Left renal cortex interstitium (tissue), 4 donors: ENCODE measurements at regions not wholly inside any gene's neighbourhood (a gene's known extent, or its start where the extent isn't known, plus 50 kb on each side); places are given as distances from the start of the nearest gene placed in this dataset.
"Not testable (repeated sequence)": the region's sequence is repeated elsewhere in the genome, so short reads cannot be mapped to it uniquely, and the experiment has no call there.

ENCODE experiments used
- DNase-seq, 4 donors: peaks; one replicate each; pipeline ENCODE4 v3.0.0-alpha.2; 2013; ENCODE audit warnings: low read depth in 4 of 4, low spot score in 2 of 4, missing footprints in 1 of 4

- no peak for DNase-seq
These were observed 114.2 kb upstream of the BEND6 start for GRCh38 chr6:56840467-56841380.

- no peak for DNase-seq
These were observed 115.2 kb upstream of the BEND6 start for GRCh38 chr6:56839533-56840183.

DNA sequence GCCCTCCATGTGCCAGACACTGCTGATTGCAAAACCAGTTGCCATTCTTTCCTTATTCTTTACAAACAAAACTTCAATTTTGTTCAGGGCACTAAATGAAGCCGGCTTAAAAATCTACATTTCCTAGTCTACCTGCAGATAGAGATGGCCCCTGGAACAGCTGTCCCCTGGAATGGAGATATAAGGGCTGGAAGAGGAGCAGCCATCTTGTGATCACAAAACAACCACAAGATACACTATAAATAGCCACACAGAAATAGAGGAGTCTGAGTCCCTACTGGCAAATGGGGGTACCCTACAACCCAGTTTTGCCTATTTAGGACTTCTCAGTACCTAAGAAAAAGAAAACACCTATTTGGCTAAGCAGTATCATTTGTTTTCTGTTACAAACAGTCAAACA lies 115.9 kb upstream of the BEND6 start:
- no peak for DNase-seq

DNA sequence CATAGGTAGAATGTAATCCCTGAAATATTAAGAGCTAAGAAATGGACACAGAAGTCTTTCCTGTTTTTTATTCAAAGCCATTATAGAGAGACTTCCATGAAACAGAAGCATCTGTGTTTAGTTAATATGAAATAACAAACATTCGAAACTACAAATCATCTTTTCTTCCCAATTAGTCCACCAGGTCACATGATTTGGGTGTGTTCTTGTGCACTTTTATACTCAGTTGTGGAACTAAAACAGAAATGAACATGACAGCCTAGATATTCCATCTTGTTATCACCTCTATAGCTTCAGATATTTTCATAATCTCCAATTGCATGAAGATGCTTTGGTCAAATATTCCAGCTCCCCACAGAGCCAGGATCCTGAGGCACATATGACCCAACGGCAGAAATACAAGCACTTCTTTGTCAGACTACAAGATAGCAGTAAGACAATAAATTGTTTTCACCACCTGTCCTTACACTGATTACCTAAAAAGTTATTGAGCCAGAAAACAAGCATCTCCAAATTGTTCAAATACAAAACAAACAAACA lies 116.8 kb upstream of the BEND6 start:
- no peak for DNase-seq

DNA sequence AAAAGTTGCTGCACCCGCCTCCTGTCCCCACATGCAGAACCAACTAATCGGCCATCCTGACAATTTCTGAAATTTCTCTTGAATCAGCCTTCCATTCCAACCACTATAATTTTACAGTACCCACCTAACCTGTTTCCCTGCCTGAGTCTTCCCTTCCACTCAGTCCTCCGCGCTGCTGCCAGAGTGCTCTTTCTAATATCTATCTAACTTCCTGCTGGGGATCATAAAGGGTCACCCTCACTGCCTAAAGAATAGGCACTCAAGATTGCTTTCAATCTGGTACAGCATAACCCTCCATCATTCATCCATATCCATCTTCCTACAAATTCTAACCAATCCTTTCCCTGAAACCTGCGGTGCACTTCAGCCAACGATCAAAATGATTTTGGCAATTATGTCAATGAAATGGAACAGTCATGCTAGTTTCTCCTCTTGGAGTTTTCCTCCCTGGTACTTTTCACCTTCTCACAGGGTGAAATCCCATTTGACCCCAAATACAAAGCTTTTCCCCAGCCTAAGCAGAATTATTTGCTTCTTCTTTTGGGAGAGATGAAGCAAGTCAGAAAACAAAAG lies 117.5 kb upstream of the BEND6 start:
- no peak for DNase-seq

DNA sequence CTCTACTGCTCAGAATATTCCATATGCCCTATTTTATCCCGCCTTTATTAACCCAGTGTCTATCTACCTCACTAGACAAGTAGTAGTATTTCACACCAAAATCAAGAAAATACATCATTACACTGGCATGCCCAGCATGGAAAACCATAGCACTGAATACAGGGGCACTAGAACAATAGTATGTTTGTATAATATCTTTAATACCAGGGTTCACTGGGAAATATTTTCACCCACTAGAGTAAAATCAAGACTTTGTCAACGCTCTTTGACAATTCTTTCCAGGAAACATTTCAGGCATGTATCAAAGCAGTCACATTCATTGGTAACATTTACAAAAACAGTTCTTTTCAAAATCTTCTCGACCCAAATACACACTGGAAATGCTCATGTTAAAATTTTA lies 119.3 kb upstream of the BEND6 start:
- DNase-seq: no peak

- DNase-seq: no peak
These were observed 121.0 kb upstream of the BEND6 start for GRCh38 chr6:56833873-56834272.

GRCh38 chr6:56833127-56833791 lies 121.6 kb upstream of the BEND6 start:
- no peak for DNase-seq

DNA sequence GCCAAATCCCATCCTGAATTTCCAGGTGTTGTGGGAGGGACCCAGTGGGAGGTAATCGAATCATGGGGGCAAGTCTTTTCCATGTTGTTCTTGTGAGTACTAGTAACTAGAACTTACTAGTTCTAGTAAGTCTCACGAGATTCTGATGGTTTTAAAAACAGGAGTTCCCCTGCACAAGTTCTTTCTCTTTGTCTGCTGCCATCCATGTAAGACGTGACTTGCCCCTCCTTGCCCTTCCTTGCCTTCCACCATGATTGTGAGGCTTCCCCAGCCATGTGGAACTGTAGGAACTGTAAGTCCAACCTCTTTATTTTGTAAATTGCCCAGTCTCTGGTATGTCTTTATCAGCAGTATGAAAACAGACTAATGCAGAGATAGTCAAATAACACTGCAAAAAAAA lies 122.7 kb upstream of the BEND6 start:
- no peak for DNase-seq

- no peak for DNase-seq
These were observed 123.6 kb upstream of the BEND6 start for GRCh38 chr6:56831334-56831733.

DNA sequence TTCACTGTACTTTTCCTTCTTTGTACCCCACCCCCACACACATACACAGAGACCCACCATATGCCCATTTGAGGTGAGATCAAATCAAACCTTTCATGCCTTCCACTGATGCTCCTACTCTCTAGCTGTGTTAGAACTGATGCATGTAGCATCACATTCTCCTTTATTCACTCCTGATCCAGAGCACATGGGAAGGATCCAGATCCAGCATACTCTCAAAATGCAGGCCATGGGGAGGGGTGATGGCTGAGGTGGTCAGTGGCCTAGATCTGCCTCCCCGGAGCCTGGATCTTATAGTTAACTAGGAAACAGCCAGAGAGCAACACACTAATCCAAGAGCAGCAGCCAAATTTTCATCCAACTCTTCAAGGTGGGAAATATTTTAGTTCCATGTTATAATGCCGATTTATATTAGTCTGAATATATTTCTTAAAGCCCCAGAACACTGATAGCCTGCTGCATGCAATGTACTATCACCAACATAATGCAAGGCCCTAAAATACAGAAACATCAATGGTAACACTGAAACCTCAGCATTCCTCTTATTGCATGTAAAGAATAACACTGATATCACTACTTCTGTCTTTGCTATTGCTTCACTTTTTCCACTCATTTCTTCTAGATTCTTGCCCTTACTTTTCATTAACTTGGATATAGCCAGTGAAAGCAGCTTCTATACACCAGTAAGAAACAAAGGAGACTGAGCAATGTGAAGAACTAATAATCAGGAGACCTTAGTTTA lies 126.8 kb upstream of the BEND6 start:
- no peak for DNase-seq

GRCh38 chr6:56824431-56824830 lies 130.5 kb upstream of the BEND6 start:
- DNase-seq: not testable (repeated sequence)

GRCh38 chr6:56821005-56821432 lies 133.9 kb upstream of the BEND6 start:
- no peak for DNase-seq

GRCh38 chr6:56820060-56820459 lies 134.8 kb upstream of the BEND6 start:
- DNase-seq: no peak

DNA sequence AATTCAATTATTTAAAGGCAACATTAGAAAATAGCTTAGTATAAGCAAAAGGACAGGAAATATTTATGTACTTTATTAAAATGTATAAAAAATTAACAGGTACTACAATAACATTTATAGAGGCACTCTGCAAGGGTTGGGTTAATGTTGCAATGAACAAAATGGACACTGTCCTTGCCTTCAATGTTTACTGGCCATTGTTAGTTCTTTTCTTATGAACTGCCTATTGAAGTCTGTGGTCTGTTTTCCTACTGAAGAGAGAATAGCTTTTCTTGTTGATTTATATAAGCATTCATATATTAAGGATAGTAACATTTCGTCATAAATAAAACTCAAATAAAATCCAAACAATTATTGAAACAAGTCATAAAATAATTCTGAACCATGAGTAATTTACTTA lies 135.3 kb upstream of the BEND6 start:
- no peak for DNase-seq

GRCh38 chr6:56816370-56816769 lies 138.5 kb upstream of the BEND6 start:
- no peak for DNase-seq

DNA sequence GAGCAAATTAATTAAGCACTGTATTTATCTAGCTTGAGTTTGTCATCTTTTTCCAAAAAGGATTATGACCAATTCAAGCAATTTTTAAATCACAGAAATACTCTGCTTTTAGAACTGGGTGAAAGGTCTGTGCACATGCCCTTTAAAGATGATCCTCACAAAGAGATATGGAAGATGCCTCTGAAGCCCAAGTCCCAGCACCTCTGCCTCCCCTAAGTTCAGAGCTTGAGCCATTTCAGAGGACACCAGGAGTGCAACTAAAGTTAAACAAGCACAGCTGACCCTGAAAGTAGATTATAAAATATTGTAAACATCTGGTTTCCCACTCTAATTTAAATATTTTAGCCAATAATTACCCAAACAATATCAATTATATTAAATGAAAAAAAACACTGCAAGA lies 139.5 kb upstream of the BEND6 start:
- DNase-seq: no peak

DNA sequence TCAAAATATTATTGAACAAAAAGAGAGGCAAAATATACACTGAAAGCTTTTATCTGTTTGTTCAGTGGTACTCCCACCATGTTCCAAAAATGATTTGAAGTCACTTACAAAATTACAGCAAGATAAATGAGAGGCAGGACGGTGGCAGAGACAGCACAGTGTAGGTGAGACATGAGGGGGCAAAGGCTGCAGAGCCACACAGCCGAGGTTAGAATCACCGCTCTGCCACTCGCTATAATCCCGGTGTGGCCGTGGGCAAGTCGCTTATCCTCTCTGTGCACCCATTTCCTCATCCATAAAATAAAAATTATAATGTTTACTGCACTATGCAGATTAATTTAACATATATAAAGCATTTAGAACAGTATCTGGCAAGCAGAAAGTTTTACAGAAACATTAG lies 140.1 kb upstream of the BEND6 start:
- DNase-seq: no peak

DNA sequence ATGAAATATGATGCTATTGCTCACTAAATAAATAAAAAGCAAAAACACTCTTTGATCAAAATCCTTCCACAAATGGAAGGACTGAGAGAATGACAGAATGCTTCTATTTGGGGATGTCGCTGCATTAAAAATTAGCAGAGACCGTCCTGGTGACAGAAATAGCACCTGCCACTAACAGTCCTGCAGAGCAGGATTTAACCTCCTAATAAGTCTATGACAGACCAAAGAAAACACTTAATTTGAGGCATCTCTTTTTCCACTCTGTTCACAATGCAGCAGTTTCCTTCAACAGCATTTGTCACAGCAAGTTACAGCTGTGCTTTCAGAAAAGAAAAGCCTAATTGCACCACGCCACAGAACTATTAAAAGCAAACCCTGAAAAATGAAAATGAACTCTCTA lies 140.6 kb upstream of the BEND6 start:
- no peak for DNase-seq

DNA sequence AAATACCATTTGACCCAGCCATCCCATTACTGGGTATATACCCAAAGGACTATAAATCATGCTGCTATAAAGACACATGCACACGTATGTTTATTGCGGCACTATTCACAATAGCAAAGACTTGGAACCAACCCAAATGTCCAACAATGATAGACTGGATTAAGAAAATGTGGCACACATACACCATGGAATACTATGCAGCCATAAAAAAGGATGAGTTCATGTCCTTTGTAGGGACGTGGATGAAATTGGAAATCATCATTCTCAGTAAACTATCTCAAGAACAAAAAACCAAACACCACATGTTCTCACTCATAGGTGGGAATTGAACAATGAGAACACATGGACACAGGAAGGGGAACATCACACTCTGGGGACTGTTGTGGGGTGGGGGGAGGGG lies 142.1 kb upstream of the BEND6 start:
- not testable (repeated sequence) for DNase-seq
